ENCODE measurements at regions not wholly inside any gene's neighbourhood (a gene's known extent, or its start where the extent isn't known, plus 50 kb on each side); places are given as distances from the start of the nearest gene placed in this dataset.
A peak's percentile ranks its signal among the peaks of the same experiment; 100 is the strongest.

GRCh38 chr20:58162986-58163385, 65.5 kb downstream of the ANKRD60 start:
- DNase-seq (ENCODE audit: low read depth): no peak

- DNase-seq (ENCODE audit: low read depth): no peak
Observed at GRCh38 chr20:58161192-58161591, 67.3 kb downstream of the ANKRD60 start.

GRCh38 chr20:58160451-58161061, 67.9 kb downstream of the ANKRD60 start:
- peak; percentile 35 for DNase-seq (ENCODE audit: low read depth)

- no peak for DNase-seq (ENCODE audit: low read depth)
Observed at GRCh38 chr20:58155148-58155925, 73.1 kb downstream of the ANKRD60 start.

- DNase-seq (ENCODE audit: low read depth): no peak
Observed at GRCh38 chr20:58154113-58154512, 74.3 kb downstream of the ANKRD60 start.

- no peak for DNase-seq (ENCODE audit: low read depth)
Observed at GRCh38 chr20:58153121-58153520, 75.3 kb downstream of the ANKRD60 start.

- no peak for DNase-seq (ENCODE audit: low read depth)
Observed at GRCh38 chr20:58150772-58151171, 77.7 kb downstream of the ANKRD60 start.

- no peak for DNase-seq (ENCODE audit: low read depth)
Observed at GRCh38 chr20:58149437-58150091, 78.9 kb downstream of the ANKRD60 start.

GRCh38 chr20:58148891-58149290, 79.6 kb downstream of the ANKRD60 start:
- no peak for DNase-seq (ENCODE audit: low read depth)

- DNase-seq (ENCODE audit: low read depth): no peak
Observed at GRCh38 chr20:58147628-58148370, 80.7 kb downstream of the ANKRD60 start.

GRCh38 chr20:58146746-58147140, 81.7 kb downstream of the ANKRD60 start:
- DNase-seq (ENCODE audit: low read depth): no peak

- DNase-seq (ENCODE audit: low read depth): no peak
Observed at GRCh38 chr20:58146081-58146745, 82.2 kb downstream of the ANKRD60 start.

- DNase-seq (ENCODE audit: low read depth): no peak
Observed at GRCh38 chr20:58145506-58146080, 82.9 kb downstream of the ANKRD60 start.

GRCh38 chr20:58144096-58144495, 84.4 kb downstream of the ANKRD60 start:
- no peak for DNase-seq (ENCODE audit: low read depth)

GRCh38 chr20:58143531-58143930, 84.9 kb downstream of the ANKRD60 start:
- no peak for DNase-seq (ENCODE audit: low read depth)

- no peak for DNase-seq (ENCODE audit: low read depth)
Observed at GRCh38 chr20:58142843-58143185, 85.6 kb downstream of the ANKRD60 start.

GRCh38 chr20:58141971-58142842, 86.2 kb downstream of the ANKRD60 start:
- DNase-seq (ENCODE audit: low read depth): no peak

GRCh38 chr20:58141496-58141895, 87.0 kb downstream of the ANKRD60 start:
- DNase-seq (ENCODE audit: low read depth): no peak

GRCh38 chr20:58140787-58141425, 87.5 kb downstream of the ANKRD60 start:
- no peak for DNase-seq (ENCODE audit: low read depth)

Measured in fibroblast of the conjunctiva (primary cell).